ENCODE measurements at regions not wholly inside any gene's neighbourhood (a gene's known extent, or its start where the extent isn't known, plus 50 kb on each side); places are given as distances from the start of the nearest gene placed in this dataset.

- no peak overlapping the region for H3K27ac ChIP-seq (ENCODE audit: low read depth in 1 of 2, low read length in 2 of 2)
- TF ChIP-seq CTCF (IDR thresholded peaks at IDR 0.05): no peak
- H3K27me3 ChIP-seq (ENCODE audit: control insufficient read depth in 1 of 2, insufficient read depth in 2 of 2, low read length in 2 of 2): no peaks in the 10 kb centered on the region
- ChIA-PET CTCF (no interaction called here), POLR2A (no interaction called here)
- Mint-ChIP-seq H3K4me3 (no peak overlapping the region), H3K27ac (no peak overlapping the region), H3K36me3 (ENCODE audit: low read depth) (no peaks in the 10 kb centered on the region), H3K9me3 (peaks cover 6% of the 10 kb centered on the region), H3K27me3 (no peaks in the 10 kb centered on the region), H3K4me1 (ENCODE audit: low read depth) (no peaks in the 10 kb centered on the region)
- intact Hi-C loops (cut with DNase I, micrococcal nuclease): no loop called here
- DNase-seq: no peak
- H3K4me3 ChIP-seq (ENCODE audit: low read length): no peak overlapping the region
- no peaks in the 10 kb centered on the region for H3K4me1 ChIP-seq (ENCODE audit: insufficient read depth, low read length)
- H3K36me3 ChIP-seq (ENCODE audit: insufficient read depth, low read length): no peaks in the 10 kb centered on the region
- ATAC-seq (ENCODE audit: poor library complexity): no peak
- peaks cover 0 to 3% of the 10 kb centered on the region in 2 experiments for H3K9me3 ChIP-seq (ENCODE audit: control insufficient read depth in 1 of 2, insufficient read depth in 1 of 2, low read length in 2 of 2)
Measured at GRCh38 chr10:56902554-56902953, 541.5 kb upstream of the ZWINT start.

GRCh38 chr10:56895306-56895705 lies 534.2 kb upstream of the ZWINT start:
- Histone ChIP-seq H3K36me3 (ENCODE audit: insufficient read depth, low read length) (no peaks in the 10 kb centered on the region), H3K4me1 (ENCODE audit: insufficient read depth, low read length) (no peaks in the 10 kb centered on the region), H3K4me3 (ENCODE audit: low read length) (no peak overlapping the region), H3K27me3 (ENCODE audit: control insufficient read depth in 1 of 2, insufficient read depth in 2 of 2, low read length in 2 of 2) (no peaks in the 10 kb centered on the region), H3K9me3 (ENCODE audit: control insufficient read depth in 1 of 2, insufficient read depth in 1 of 2, low read length in 2 of 2) (peaks cover 0 to 3% of the 10 kb centered on the region in 2 experiments), H3K27ac (ENCODE audit: low read depth in 1 of 2, low read length in 2 of 2) (no peak overlapping the region)
- Mint-ChIP-seq H3K27ac (no peak overlapping the region), H3K36me3 (ENCODE audit: low read depth) (no peaks in the 10 kb centered on the region), H3K9me3 (peaks cover 8% of the 10 kb centered on the region), H3K4me3 (no peak overlapping the region), H3K4me1 (ENCODE audit: low read depth) (no peaks in the 10 kb centered on the region), H3K27me3 (no peaks in the 10 kb centered on the region)
- ChIA-PET POLR2A (no interaction called here), CTCF (no interaction called here)
- DNase-seq: no peak
- TF ChIP-seq CTCF (IDR thresholded peaks at IDR 0.05): no peak
- no peak for ATAC-seq (ENCODE audit: poor library complexity)
- intact Hi-C loops (cut with DNase I, micrococcal nuclease): no loop called here

- Histone ChIP-seq H3K4me1 (ENCODE audit: insufficient read depth, low read length) (no peaks in the 10 kb centered on the region), H3K27me3 (ENCODE audit: control insufficient read depth in 1 of 2, insufficient read depth in 2 of 2, low read length in 2 of 2) (no peaks in the 10 kb centered on the region), H3K36me3 (ENCODE audit: insufficient read depth, low read length) (no peaks in the 10 kb centered on the region), H3K27ac (ENCODE audit: low read depth in 1 of 2, low read length in 2 of 2) (no peak overlapping the region), H3K4me3 (ENCODE audit: low read length) (no peak overlapping the region), H3K9me3 (ENCODE audit: control insufficient read depth in 1 of 2, insufficient read depth in 1 of 2, low read length in 2 of 2) (peaks cover 0 to 7% of the 10 kb centered on the region in 2 experiments)
- Mint-ChIP-seq H3K27me3 (no peaks in the 10 kb centered on the region), H3K27ac (no peak overlapping the region), H3K4me3 (no peak overlapping the region), H3K36me3 (ENCODE audit: low read depth) (no peaks in the 10 kb centered on the region), H3K9me3 (peaks cover 14% of the 10 kb centered on the region), H3K4me1 (ENCODE audit: low read depth) (no peaks in the 10 kb centered on the region)
- intact Hi-C loops (cut with DNase I, micrococcal nuclease): no loop called here
- ChIA-PET POLR2A (no interaction called here), CTCF (no interaction called here)
- no peak for TF ChIP-seq CTCF (IDR thresholded peaks at IDR 0.05)
- ATAC-seq (ENCODE audit: poor library complexity): no peak
- DNase-seq: no peak
Measured at GRCh38 chr10:56881218-56881617, 520.2 kb upstream of the ZWINT start.

All from CD4-positive, alpha-beta T cell (primary cell).